AG09319 (cell line): ENCODE measurements at regions not wholly inside any gene's neighbourhood (a gene's known extent, or its start where the extent isn't known, plus 50 kb on each side); places are given as distances from the start of the nearest gene placed in this dataset.

Experiments
- DNase-seq: peaks from one replicate; pipeline ENCODE4 v3.0.0-alpha.2; 2010; ENCODE audit warnings: low read depth; ENCODE audit errors: extremely low read depth
- TF ChIP-seq, protein P1 (sequence below): IDR thresholded peaks from 2 replicates; pipeline ENCODE4 v1.5.1; 2011; ENCODE audit warnings: low read depth, mild to moderate bottlenecking, inconsistent platforms, low read length, moderate library complexity

DNA sequence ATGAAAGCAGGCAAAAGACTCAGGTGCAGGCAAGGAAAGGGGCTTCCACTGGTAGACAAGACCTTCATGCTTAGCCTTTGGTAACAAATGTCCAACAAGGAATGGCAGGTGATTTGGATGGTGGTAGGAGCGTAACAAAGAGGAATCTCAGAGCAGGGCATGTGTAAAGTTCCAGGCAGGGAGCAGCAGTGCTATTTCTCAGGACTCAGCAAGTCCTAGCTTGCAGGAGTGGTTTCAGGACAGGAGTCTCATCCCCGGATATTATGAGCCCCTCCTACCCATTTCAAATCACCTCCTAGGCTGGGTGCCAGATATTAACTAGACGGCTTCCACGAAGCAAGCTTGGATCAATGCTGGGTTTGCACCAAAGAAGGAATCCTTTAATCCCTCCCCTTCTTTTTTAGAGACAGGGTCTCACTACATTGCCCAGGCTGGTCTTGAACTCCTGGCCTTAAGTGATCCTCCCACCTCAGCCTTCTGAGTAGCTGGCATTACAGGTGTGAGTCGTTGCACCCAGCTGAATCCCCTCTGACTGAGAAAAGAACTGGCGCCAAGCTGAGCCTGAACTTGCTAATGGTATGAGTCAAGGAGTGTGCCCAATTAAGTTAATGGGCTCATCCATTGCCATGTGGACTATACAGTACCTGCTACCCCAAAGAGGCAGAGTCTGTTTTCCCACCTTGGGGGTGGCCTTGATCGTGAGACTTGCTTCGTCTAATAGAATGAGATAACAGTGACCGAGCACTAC lies 190.3 kb downstream of the ARL4C start:
- DNase-seq, result no peak
- TF ChIP-seq, protein P1, sequence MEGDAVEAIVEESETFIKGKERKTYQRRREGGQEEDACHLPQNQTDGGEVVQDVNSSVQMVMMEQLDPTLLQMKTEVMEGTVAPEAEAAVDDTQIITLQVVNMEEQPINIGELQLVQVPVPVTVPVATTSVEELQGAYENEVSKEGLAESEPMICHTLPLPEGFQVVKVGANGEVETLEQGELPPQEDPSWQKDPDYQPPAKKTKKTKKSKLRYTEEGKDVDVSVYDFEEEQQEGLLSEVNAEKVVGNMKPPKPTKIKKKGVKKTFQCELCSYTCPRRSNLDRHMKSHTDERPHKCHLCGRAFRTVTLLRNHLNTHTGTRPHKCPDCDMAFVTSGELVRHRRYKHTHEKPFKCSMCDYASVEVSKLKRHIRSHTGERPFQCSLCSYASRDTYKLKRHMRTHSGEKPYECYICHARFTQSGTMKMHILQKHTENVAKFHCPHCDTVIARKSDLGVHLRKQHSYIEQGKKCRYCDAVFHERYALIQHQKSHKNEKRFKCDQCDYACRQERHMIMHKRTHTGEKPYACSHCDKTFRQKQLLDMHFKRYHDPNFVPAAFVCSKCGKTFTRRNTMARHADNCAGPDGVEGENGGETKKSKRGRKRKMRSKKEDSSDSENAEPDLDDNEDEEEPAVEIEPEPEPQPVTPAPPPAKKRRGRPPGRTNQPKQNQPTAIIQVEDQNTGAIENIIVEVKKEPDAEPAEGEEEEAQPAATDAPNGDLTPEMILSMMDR, result no peak

DNA sequence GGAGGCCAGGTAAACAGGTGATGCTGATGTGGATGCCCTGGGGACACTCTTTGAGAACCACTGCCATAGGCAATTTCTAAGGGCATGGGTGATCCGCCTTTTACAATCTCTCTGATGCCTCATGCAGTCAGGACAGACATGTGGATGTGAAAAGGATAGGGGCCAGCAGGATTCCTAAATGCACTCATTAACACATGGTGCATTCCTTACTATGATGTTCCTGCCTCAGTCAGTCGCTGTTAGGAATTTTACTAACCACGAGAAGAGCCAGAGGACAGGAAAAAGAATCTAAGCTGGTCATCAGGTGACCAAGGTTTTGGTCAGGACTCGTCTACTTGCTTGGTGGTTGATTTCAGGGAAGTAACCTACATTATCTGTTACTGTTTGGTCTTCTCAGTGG lies 191.0 kb downstream of the ARL4C start:
- no peak for DNase-seq
- TF ChIP-seq, protein P1, result no peak

DNA sequence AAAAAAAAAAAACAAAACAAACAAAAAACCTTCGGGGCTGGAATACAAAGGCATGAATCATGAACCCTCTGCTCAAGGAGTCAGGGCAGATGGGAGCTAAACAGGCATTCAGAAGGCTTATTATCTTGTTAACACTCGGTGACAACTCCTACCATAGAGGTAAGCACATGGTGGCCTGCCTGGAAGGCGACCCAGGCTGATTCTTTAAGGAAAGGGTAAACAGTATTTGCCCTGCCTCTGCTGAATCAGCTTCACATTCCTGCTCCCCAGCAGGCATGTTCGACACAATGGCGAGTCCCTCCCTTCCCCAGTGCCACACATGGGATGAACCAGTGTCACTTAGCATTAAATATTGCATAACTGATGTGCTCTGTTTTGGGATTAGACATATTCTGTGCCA lies 191.9 kb downstream of the ARL4C start:
- TF ChIP-seq, protein P1, result no peak
- DNase-seq, result no peak

DNA sequence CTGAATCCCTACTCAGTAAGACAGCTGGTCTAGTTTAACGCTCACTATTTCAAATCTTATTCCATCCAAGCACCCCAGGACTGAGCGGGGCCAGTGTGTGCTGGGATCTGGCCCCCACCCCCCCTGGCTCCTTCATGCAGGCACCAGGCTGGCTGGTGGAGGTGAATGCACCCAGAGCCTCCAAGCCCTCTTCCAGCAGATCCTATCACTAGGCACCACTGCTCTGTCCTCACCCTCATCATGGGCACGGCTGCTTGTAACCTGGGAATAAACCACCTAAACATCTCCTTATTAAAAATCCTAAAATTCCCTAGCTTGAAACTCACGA lies 194.3 kb downstream of the ARL4C start:
- TF ChIP-seq, protein P1, result no peak
- no peak for DNase-seq

DNA sequence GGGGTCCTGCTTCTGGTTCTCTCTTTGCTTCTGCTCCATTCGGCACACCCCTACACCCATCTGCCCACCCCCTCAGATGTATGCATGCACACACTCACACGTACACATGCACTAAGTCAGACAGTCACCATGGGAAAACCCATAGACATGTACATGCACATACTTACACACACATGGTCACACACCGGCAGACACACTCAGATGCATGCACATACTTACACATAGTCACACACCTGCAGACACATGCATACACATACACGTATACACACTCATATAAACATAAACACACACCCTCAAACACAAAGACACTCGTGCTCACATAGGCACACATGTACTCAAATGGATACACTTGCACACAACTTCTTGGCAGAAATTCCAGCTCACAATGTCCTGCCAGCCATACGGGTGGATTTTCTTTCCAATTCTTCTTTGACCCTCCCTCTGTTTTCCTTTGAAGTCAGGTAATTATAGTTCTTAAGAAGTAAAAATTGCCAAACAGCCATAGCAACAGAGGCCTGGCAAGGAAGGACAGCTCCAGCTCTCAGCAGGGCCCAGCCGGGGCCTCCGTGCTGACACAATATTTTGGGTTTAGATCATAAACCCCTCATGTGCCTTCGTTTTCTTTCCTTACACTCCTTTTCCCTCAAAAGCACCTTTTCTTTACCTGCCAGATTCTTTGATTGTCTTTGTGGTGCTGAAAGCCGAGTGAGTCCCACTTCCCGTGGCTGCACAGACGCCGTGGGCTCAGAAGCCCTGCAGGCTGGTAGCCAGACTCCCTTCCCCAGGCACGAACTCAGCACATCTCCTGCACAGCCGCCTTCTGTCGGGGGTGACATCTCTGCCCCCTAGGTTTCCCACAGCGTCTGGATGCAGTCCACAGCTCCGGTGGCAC lies 195.7 kb downstream of the ARL4C start:
- TF ChIP-seq, protein P1, result no peak
- DNase-seq, result no peak

DNA sequence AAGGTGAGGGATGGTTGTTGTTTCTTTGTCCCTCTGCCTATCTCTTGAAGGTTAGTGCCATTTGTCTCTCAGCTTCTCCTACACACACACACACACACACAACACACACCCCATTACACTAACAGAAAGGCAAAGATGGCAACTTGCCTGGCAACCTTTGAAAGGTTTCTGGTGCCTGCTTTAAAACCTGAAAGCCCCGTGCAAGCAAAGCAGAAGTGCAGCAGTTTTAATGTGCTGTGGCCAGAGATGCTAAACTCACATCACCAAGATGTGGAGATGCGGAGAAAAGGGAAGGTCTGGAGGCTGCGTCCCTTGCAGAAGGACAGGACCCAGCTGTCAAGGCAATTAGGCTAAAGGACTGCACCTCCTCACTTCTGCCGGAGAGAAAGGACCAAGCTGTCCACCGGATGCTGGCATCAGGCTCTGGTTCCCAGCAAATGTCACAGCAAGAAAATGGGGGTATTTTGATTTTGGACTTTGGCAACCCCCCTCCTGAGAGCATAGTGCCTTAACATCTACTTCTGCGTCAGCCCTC lies 196.4 kb downstream of the ARL4C start:
- DNase-seq, result no peak
- TF ChIP-seq, protein P1, result no peak

DNA sequence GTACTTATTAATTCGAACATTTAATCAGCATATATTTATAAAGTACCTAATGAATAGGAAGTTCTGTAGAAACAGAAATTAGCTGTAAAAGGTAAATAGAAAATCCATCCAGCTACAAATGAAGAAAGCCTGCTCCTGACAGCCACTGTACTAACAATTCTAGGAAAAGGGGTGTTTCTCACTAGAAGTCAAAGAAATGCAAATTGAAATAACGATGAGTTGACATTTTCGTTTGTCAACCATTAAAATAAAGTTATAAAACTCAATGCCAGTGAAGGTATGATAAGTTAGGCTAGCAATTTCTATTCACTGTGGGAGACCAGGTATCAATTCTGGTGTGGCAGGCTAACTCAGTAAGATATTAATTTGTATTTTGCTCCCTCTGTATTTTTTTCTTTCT lies 198.0 kb downstream of the ARL4C start:
- no peak for DNase-seq
- TF ChIP-seq, protein P1, result no peak
